ENCODE measurements at regions not wholly inside any gene's neighbourhood (a gene's known extent, or its start where the extent isn't known, plus 50 kb on each side); places are given as distances from the start of the nearest gene placed in this dataset.
"Not testable (repeated sequence)": the region's sequence is repeated elsewhere in the genome, so short reads cannot be mapped to it uniquely, and the experiment has no call there.

GRCh38 chr4:184280137-184280536, 62.5 kb upstream of the ENPP6 start:
- Histone ChIP-seq H3K36me3 (ENCODE audit: control insufficient read depth, low read length) (peaks cover 13% of the 10 kb centered on the region), H3K4me1 (ENCODE audit: control insufficient read depth, low read length) (peaks cover 59% of the 10 kb centered on the region), H3F3A (ENCODE audit: control insufficient read depth, insufficient read depth) (peaks cover 29% of the 10 kb centered on the region), H3K27me3 (ENCODE audit: control insufficient read depth, low read length) (no peaks in the 10 kb centered on the region), H3K9me3 (ENCODE audit: control insufficient read depth, insufficient read depth, low read length) (peaks cover 17% of the 10 kb centered on the region; the same call in 1 of the 2 replicates), H3K4me3 (ENCODE audit: low read length) (peak overlapping the region; percentile 11; the same call in 1 of the 2 replicates), H3K79me2 (ENCODE audit: control insufficient read depth, low read length) (no peaks in the 10 kb centered on the region), H3K4me2 (ENCODE audit: low read length) (peak overlapping the region; percentile 92; the same call in 1 of the 2 replicates), H3K9me2 (replicated peaks; ENCODE audit: control insufficient read depth, low read length) (no peaks in the 10 kb centered on the region), H4K20me1 (ENCODE audit: control insufficient read depth, insufficient read depth, low read depth, low read length) (no peaks in the 10 kb centered on the region), H3K27ac (ENCODE audit: low read depth, low read length) (no peak overlapping the region)
- TF ChIP-seq CTCF (IDR thresholded peaks at IDR 0.05; ENCODE audit: low read depth, low read length, poor library complexity, severe bottlenecking) (no peak), EZH2phosphoT487 (IDR thresholded peaks at IDR 0.05; ENCODE audit: borderline replicate concordance, low read length) (no peak)

GRCh38 chr4:184279496-184280061, 61.9 kb upstream of the ENPP6 start:
- TF ChIP-seq EZH2phosphoT487 (IDR thresholded peaks at IDR 0.05; ENCODE audit: borderline replicate concordance, low read length), result no peak
- TF ChIP-seq CTCF (IDR thresholded peaks at IDR 0.05; ENCODE audit: low read depth, low read length, poor library complexity, severe bottlenecking), result no peak
- peaks cover 13% of the 10 kb centered on the region for H3K36me3 ChIP-seq (ENCODE audit: control insufficient read depth, low read length)
- no peaks in the 10 kb centered on the region for H3K9me2 ChIP-seq (replicated peaks; ENCODE audit: control insufficient read depth, low read length)
- H3K4me2 ChIP-seq (ENCODE audit: low read length), result peak overlapping the region; percentile 92; the same call in 1 of the 2 replicates
- H4K20me1 ChIP-seq (ENCODE audit: control insufficient read depth, insufficient read depth, low read depth, low read length), result no peaks in the 10 kb centered on the region
- H3K27ac ChIP-seq (ENCODE audit: low read depth, low read length), result no peak overlapping the region
- H3K27me3 ChIP-seq (ENCODE audit: control insufficient read depth, low read length), result no peaks in the 10 kb centered on the region
- H3K9me3 ChIP-seq (ENCODE audit: control insufficient read depth, insufficient read depth, low read length), result peaks cover 17% of the 10 kb centered on the region; the same call in 1 of the 2 replicates
- no peak overlapping the region for H3K4me3 ChIP-seq (ENCODE audit: low read length)
- no peaks in the 10 kb centered on the region for H3K79me2 ChIP-seq (ENCODE audit: control insufficient read depth, low read length)
- H3K4me1 ChIP-seq (ENCODE audit: control insufficient read depth, low read length), result peaks cover 54% of the 10 kb centered on the region
- peaks cover 25% of the 10 kb centered on the region for H3F3A ChIP-seq (ENCODE audit: control insufficient read depth, insufficient read depth)

GRCh38 chr4:184277769-184278168, 60.1 kb upstream of the ENPP6 start:
- not testable (repeated sequence) for H3K27ac ChIP-seq (ENCODE audit: low read depth, low read length); H3K4me3 ChIP-seq (ENCODE audit: low read length); H3K4me2 ChIP-seq (ENCODE audit: low read length); H3F3A ChIP-seq (ENCODE audit: control insufficient read depth, insufficient read depth); H3K27me3 ChIP-seq (ENCODE audit: control insufficient read depth, low read length); H3K9me2 ChIP-seq (replicated peaks; ENCODE audit: control insufficient read depth, low read length); H3K79me2 ChIP-seq (ENCODE audit: control insufficient read depth, low read length); H4K20me1 ChIP-seq (ENCODE audit: control insufficient read depth, insufficient read depth, low read depth, low read length)
- Histone ChIP-seq H3K9me3 (ENCODE audit: control insufficient read depth, insufficient read depth, low read length) (peaks cover 17% of the 10 kb centered on the region; the same call in 1 of the 2 replicates), H3K4me1 (ENCODE audit: control insufficient read depth, low read length) (peaks cover 35% of the 10 kb centered on the region), H3K36me3 (ENCODE audit: control insufficient read depth, low read length) (peaks cover 13% of the 10 kb centered on the region)

- H3K79me2 ChIP-seq (ENCODE audit: control insufficient read depth, low read length); H3K4me3 ChIP-seq (ENCODE audit: low read length); H3K36me3 ChIP-seq (ENCODE audit: control insufficient read depth, low read length); H3K4me2 ChIP-seq (ENCODE audit: low read length); H3K27me3 ChIP-seq (ENCODE audit: control insufficient read depth, low read length); H4K20me1 ChIP-seq (ENCODE audit: control insufficient read depth, insufficient read depth, low read depth, low read length); H3K9me2 ChIP-seq (replicated peaks; ENCODE audit: control insufficient read depth, low read length); H3K27ac ChIP-seq (ENCODE audit: low read depth, low read length); H3F3A ChIP-seq (ENCODE audit: control insufficient read depth, insufficient read depth): not testable (repeated sequence)
- Histone ChIP-seq H3K9me3 (ENCODE audit: control insufficient read depth, insufficient read depth, low read length) (peaks cover 17% of the 10 kb centered on the region; the same call in 1 of the 2 replicates), H3K4me1 (ENCODE audit: control insufficient read depth, low read length) (peaks cover 28% of the 10 kb centered on the region)
Observed at GRCh38 chr4:184277010-184277409, 59.3 kb upstream of the ENPP6 start.

GRCh38 chr4:184276346-184276745, 58.7 kb upstream of the ENPP6 start:
- H3F3A ChIP-seq (ENCODE audit: control insufficient read depth, insufficient read depth); H3K9me2 ChIP-seq (replicated peaks; ENCODE audit: control insufficient read depth, low read length); H3K79me2 ChIP-seq (ENCODE audit: control insufficient read depth, low read length); H3K4me2 ChIP-seq (ENCODE audit: low read length); H3K27me3 ChIP-seq (ENCODE audit: control insufficient read depth, low read length); H3K4me3 ChIP-seq (ENCODE audit: low read length); H3K27ac ChIP-seq (ENCODE audit: low read depth, low read length); H3K36me3 ChIP-seq (ENCODE audit: control insufficient read depth, low read length); H4K20me1 ChIP-seq (ENCODE audit: control insufficient read depth, insufficient read depth, low read depth, low read length): not testable (repeated sequence)
- peaks cover 17% of the 10 kb centered on the region; the same call in 1 of the 2 replicates for H3K9me3 ChIP-seq (ENCODE audit: control insufficient read depth, insufficient read depth, low read length)
- H3K4me1 ChIP-seq (ENCODE audit: control insufficient read depth, low read length), result peaks cover 21% of the 10 kb centered on the region
